ENCODE measurements at regions not wholly inside any gene's neighbourhood (a gene's known extent, or its start where the extent isn't known, plus 50 kb on each side); places are given as distances from the start of the nearest gene placed in this dataset.

- Mint-ChIP-seq H3K36me3 (ENCODE audit: insufficient read depth, unreplicated experiment) (no peaks in the 10 kb centered on the region), H3K27me3 (ENCODE audit: insufficient read depth, unreplicated experiment) (no peaks in the 10 kb centered on the region), H3K4me1 (ENCODE audit: low read depth, unreplicated experiment) (no peaks in the 10 kb centered on the region), H3K4me3 (ENCODE audit: unreplicated experiment) (no peak overlapping the region), H3K9me3 (ENCODE audit: unreplicated experiment) (no peaks in the 10 kb centered on the region), H3K27ac (ENCODE audit: unreplicated experiment) (no peak overlapping the region)
- no peak for TF ChIP-seq CTCF (IDR thresholded peaks at IDR 0.05; ENCODE audit: insufficient read depth in 1 of 2, low read depth in 1 of 2, low read length in 1 of 2, severe bottlenecking in 1 of 2, unreplicated experiment in 1 of 2)
- BruUV-seq (replicated peaks) = no TSS peak
- intact Hi-C loops (cut with micrococcal nuclease; ENCODE audit: unreplicated experiment) = no loop called here
- POLR2A ChIA-PET = no interaction called here
- no peaks in the 10 kb centered on the region for H3K4me1 ChIP-seq
- no peaks in the 10 kb centered on the region for H3K27me3 ChIP-seq (replicated peaks; ENCODE audit: control insufficient read depth, insufficient read depth, low read length)
- CTCF ChIA-PET = no interaction called here
- H3K4me3 ChIP-seq (ENCODE audit: low read depth, low read length) = no peak overlapping the region
- no peak for DNase-seq
- no peaks in the 10 kb centered on the region for H3K36me3 ChIP-seq (ENCODE audit: control insufficient read depth, insufficient read depth, low read length)
- H3K9me3 ChIP-seq = no peaks in the 10 kb centered on the region
These were observed 219.7 kb upstream of the SGO1 start for GRCh38 chr3:20405744-20406143.

GRCh38 chr3:20405231-20405630, 219.2 kb upstream of the SGO1 start:
- Mint-ChIP-seq H3K4me3 (ENCODE audit: unreplicated experiment) (no peak overlapping the region), H3K27ac (ENCODE audit: unreplicated experiment) (no peak overlapping the region), H3K9me3 (ENCODE audit: unreplicated experiment) (no peaks in the 10 kb centered on the region), H3K27me3 (ENCODE audit: insufficient read depth, unreplicated experiment) (no peaks in the 10 kb centered on the region), H3K4me1 (ENCODE audit: low read depth, unreplicated experiment) (no peaks in the 10 kb centered on the region), H3K36me3 (ENCODE audit: insufficient read depth, unreplicated experiment) (no peaks in the 10 kb centered on the region)
- Histone ChIP-seq H3K4me3 (ENCODE audit: low read depth, low read length) (no peak overlapping the region), H3K27me3 (replicated peaks; ENCODE audit: control insufficient read depth, insufficient read depth, low read length) (no peaks in the 10 kb centered on the region), H3K4me1 (no peaks in the 10 kb centered on the region), H3K9me3 (no peaks in the 10 kb centered on the region), H3K36me3 (ENCODE audit: control insufficient read depth, insufficient read depth, low read length) (no peaks in the 10 kb centered on the region)
- DNase-seq = no peak
- BruUV-seq (replicated peaks) = no TSS peak
- CTCF ChIA-PET = no interaction called here
- intact Hi-C loops (cut with micrococcal nuclease; ENCODE audit: unreplicated experiment) = no loop called here
- POLR2A ChIA-PET = no interaction called here
- TF ChIP-seq CTCF (IDR thresholded peaks at IDR 0.05; ENCODE audit: insufficient read depth in 1 of 2, low read depth in 1 of 2, low read length in 1 of 2, severe bottlenecking in 1 of 2, unreplicated experiment in 1 of 2) = no peak

- no peak overlapping the region for H3K27ac Mint-ChIP-seq (ENCODE audit: unreplicated experiment)
- TF ChIP-seq CTCF (IDR thresholded peaks at IDR 0.05; ENCODE audit: insufficient read depth in 1 of 2, low read depth in 1 of 2, low read length in 1 of 2, severe bottlenecking in 1 of 2, unreplicated experiment in 1 of 2) = no peak
- BruUV-seq (replicated peaks) = no TSS peak
- H3K4me3 ChIP-seq (ENCODE audit: low read depth, low read length) = no peak overlapping the region
- DNase-seq = no peak
- POLR2A ChIA-PET = no interaction called here
- intact Hi-C loops (cut with micrococcal nuclease; ENCODE audit: unreplicated experiment) = no loop called here
- H3K4me1 Mint-ChIP-seq (ENCODE audit: low read depth, unreplicated experiment) = no peaks in the 10 kb centered on the region
- CTCF ChIA-PET = no interaction called here
- no peaks in the 10 kb centered on the region for H3K36me3 Mint-ChIP-seq (ENCODE audit: insufficient read depth, unreplicated experiment)
- no peak overlapping the region for H3K4me3 Mint-ChIP-seq (ENCODE audit: unreplicated experiment)
- no peaks in the 10 kb centered on the region for H3K4me1 ChIP-seq
- no peaks in the 10 kb centered on the region for H3K9me3 ChIP-seq
- H3K9me3 Mint-ChIP-seq (ENCODE audit: unreplicated experiment) = no peaks in the 10 kb centered on the region
- no peaks in the 10 kb centered on the region for H3K36me3 ChIP-seq (ENCODE audit: control insufficient read depth, insufficient read depth, low read length)
- H3K27me3 ChIP-seq (replicated peaks; ENCODE audit: control insufficient read depth, insufficient read depth, low read length) = no peaks in the 10 kb centered on the region
- H3K27me3 Mint-ChIP-seq (ENCODE audit: insufficient read depth, unreplicated experiment) = no peaks in the 10 kb centered on the region
These were observed 218.7 kb upstream of the SGO1 start for GRCh38 chr3:20404741-20405100.

Measured in Caco-2 (cell line).